ENCODE measurements at regions not wholly inside any gene's neighbourhood (a gene's known extent, or its start where the extent isn't known, plus 50 kb on each side); places are given as distances from the start of the nearest gene placed in this dataset.

DNA sequence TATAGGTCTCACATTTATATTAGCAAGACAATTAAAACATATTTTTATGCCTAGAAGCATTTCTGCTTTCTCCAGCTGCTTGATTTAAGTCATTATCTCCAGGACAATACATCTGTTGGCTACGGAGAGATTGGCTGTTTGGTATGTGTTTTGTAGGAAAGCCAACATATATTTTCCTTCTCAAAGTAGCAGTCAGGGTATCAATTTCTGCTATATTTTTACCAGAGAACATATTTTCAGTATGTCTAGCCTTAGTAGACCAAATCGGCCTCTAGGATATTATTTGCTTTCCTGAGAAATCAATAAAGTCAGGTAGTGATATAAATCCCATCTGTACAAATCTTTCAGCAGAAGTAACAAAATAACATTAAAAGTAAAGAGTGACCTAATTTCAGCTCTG lies 150.0 kb upstream of the COL3A1 start:
- no peak for DNase-seq
- no peak overlapping the region for H3K4me3 ChIP-seq (ENCODE audit: insufficient read depth, low read depth, low read length)
- H3K27me3 ChIP-seq (ENCODE audit: control insufficient read depth, insufficient read depth, low read length) = no peaks in the 10 kb centered on the region
- H3K36me3 ChIP-seq (replicated peaks; ENCODE audit: control insufficient read depth, insufficient read depth, low read length) = no peaks in the 10 kb centered on the region

DNA sequence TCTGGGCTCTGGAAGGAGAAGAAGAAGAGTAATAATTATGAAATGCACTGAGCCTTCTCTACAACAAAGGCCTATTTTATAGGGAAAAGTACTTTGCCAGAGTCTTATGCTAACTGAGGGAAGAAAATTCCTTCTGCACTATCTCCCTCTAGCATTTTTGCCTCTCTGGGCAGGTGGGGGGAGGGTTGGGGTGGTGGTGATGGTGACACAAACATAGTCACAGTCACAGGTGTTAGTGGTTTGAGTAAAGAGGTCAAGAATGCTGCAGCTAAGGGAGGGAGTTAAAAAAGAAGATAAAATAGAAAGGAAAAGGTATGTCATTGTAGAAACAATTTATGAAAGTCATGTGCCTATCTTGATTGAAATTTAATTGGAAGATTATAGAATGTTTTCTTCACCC lies 140.8 kb upstream of the COL3A1 start:
- Histone ChIP-seq H3K4me3 (ENCODE audit: insufficient read depth, low read depth, low read length) (no peak overlapping the region), H3K36me3 (replicated peaks; ENCODE audit: control insufficient read depth, insufficient read depth, low read length) (no peaks in the 10 kb centered on the region)
- no peak for DNase-seq

DNA sequence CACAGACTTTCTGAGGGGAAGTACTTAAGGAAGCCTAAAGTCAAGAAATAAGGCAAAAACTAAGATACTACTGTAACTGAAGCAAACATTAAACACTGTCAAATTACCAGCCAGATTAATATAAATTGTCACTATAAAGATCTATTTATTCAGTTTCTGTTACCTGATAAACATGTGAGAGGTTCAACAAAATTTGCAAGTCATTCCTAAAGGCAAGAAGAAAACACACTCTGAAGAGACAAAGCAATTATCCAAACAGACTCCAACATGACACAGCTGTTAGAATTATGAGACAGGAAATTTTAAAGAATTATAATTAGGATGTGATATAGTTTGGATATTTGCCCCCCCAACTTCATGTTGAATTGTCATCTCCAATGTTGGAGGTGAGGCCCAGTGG lies 140.4 kb upstream of the COL3A1 start:
- Histone ChIP-seq H3K36me3 (replicated peaks; ENCODE audit: control insufficient read depth, insufficient read depth, low read length) (no peaks in the 10 kb centered on the region), H3K27me3 (ENCODE audit: control insufficient read depth, insufficient read depth, low read length) (no peaks in the 10 kb centered on the region), H3K4me3 (ENCODE audit: insufficient read depth, low read depth, low read length) (no peak overlapping the region)
- no peak for DNase-seq

More for the DNA sequence above, 140.8 kb upstream of the COL3A1 start:
- H3K27me3 ChIP-seq (ENCODE audit: control insufficient read depth, insufficient read depth, low read length) = no peaks in the 10 kb centered on the region

DNA sequence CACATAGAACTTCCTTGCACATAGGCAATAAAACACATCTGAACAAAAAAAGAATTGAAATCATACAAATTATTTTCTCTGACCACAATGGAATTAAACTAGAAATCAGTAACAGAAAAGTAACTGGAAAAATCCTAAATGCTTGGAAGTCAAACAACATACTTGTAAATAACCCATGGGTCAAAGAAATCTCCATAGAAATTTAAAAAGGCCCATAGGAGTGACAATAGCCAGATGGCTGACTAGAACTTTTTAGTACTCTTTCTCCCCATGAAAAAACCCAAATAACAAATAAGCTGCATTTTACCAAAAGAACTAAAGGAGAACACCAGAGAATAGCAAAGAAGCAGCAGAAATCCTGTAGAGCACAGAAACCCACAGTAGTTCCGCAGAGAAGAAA lies 139.2 kb upstream of the COL3A1 start:
- H3K27me3 ChIP-seq (ENCODE audit: control insufficient read depth, insufficient read depth, low read length) = no peaks in the 10 kb centered on the region
- H3K4me3 ChIP-seq (ENCODE audit: insufficient read depth, low read depth, low read length) = no peak overlapping the region
- H3K36me3 ChIP-seq (replicated peaks; ENCODE audit: control insufficient read depth, insufficient read depth, low read length) = no peaks in the 10 kb centered on the region
- DNase-seq = no peak

DNA sequence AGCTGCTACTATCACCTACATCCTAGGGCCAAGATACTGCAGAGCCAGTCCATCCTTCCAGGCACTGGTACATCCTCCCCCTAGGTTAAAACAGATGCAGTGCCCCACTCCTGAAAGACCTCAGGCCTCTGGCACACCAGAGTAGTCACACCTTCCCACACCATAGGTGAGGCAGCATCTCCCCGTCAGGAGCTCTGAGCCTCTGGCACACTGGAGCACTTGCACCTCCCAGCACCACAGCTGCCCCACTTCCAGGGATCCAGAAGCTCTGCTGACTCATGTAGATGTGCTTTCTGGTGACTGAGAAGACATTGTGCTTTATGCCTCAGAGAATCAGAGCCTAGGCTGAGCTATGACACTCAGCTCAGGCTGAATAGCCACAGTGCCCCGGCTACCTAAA lies 138.4 kb upstream of the COL3A1 start:
- no peak overlapping the region for H3K4me3 ChIP-seq (ENCODE audit: insufficient read depth, low read depth, low read length)
- no peaks in the 10 kb centered on the region for H3K36me3 ChIP-seq (replicated peaks; ENCODE audit: control insufficient read depth, insufficient read depth, low read length)
- no peak for DNase-seq
- no peaks in the 10 kb centered on the region for H3K27me3 ChIP-seq (ENCODE audit: control insufficient read depth, insufficient read depth, low read length)

DNA sequence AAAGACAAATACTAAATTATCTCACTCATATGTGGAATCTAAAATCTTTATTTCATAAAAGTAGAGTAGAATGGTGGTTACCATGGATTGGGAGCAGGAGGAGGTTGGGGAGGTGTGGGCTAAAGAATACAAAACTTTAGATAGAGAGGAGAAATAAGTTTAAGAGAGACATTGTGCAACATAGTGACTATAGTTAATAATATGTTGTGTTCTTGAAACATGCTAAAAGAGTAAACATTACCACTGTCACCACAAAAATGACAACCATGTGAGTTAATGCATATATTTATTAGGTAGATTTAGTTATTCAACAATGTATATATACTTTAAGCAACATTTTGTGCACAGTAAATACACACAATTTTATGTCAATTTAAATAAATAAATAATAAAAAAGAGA lies 128.5 kb upstream of the COL3A1 start:
- no peak for DNase-seq

DNA sequence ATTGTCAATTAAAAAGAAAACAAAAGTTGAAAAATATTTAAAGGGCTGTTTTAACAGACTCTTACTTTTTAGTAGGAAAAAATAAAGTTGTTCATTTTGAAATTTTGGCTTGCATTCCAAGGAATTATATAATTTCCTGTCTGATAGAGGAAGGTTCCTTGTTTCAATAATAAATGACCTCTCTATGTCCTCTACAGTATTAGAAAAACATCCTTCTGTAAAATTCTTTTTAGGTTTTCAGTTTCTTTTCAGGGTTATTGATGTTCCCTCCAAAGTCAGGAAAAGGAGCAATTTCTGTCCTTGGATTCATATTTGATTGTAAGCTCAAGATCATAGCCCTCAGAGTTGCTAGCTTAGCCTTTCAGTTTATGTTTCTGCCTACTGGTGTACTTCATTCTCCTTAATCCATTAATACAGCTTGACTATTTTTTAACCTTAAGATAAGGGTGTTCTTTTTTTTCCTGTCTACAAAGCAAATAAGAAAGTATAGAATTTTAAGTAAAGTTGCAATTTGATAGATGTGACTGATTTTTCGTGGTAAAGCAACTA lies 125.2 kb upstream of the COL3A1 start:
- Histone ChIP-seq H3K4me3 (ENCODE audit: insufficient read depth, low read depth, low read length) (no peak overlapping the region), H3K36me3 (replicated peaks; ENCODE audit: control insufficient read depth, insufficient read depth, low read length) (no peaks in the 10 kb centered on the region), H3K27me3 (ENCODE audit: control insufficient read depth, insufficient read depth, low read length) (no peaks in the 10 kb centered on the region)
- no peak for DNase-seq

More for the DNA sequence above, 128.5 kb upstream of the COL3A1 start:
- H3K27me3 ChIP-seq (ENCODE audit: control insufficient read depth, insufficient read depth, low read length) = no peaks in the 10 kb centered on the region
- H3K36me3 ChIP-seq (replicated peaks; ENCODE audit: control insufficient read depth, insufficient read depth, low read length) = no peaks in the 10 kb centered on the region
- H3K4me3 ChIP-seq (ENCODE audit: insufficient read depth, low read depth, low read length) = no peak overlapping the region

DNA sequence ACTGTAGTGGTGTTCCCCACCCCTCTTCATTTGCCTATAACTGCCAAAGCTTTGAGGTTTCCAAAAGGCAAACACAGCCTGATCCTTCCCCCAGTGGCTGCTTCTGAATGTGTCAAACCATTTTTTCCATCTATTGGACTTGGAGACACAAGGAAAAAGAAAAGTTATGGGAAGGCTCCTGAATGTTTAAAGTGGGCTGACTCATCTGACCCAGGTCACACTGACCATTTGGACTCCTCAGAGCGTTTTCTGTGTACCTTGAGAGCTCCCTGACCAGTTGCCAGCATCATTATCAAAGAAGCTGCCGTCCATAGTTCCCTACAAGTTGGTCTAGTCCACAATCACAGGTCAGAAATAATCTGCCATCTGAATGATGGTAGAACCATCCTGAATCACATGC lies 123.4 kb upstream of the COL3A1 start:
- no peak overlapping the region for H3K4me3 ChIP-seq (ENCODE audit: insufficient read depth, low read depth, low read length)
- H3K27me3 ChIP-seq (ENCODE audit: control insufficient read depth, insufficient read depth, low read length) = no peaks in the 10 kb centered on the region
- no peak for DNase-seq

DNA sequence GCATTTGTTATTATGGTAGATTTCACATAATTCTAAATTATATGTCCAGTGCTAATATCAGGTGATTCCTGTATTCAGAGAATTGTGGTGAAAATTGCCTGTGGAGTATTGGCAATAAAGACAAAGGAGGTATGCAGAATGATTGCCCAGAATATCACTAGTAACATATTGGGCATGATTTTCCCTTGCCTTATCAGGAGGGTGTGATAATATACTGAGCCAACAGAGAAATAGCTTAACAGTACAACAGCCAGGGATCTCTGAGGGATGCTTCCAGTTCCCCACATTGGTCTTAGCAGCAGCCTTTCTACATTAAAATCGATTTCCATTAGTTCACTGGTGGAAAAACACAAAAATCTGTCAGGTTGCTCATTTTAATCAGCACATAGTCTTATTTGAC lies 122.9 kb upstream of the COL3A1 start:
- H3K4me3 ChIP-seq (ENCODE audit: insufficient read depth, low read depth, low read length) = no peak overlapping the region
- no peaks in the 10 kb centered on the region for H3K36me3 ChIP-seq (replicated peaks; ENCODE audit: control insufficient read depth, insufficient read depth, low read length)
- H3K27me3 ChIP-seq (ENCODE audit: control insufficient read depth, insufficient read depth, low read length) = no peaks in the 10 kb centered on the region
- no peak for DNase-seq

More for the DNA sequence above, 123.4 kb upstream of the COL3A1 start:
- no peaks in the 10 kb centered on the region for H3K36me3 ChIP-seq (replicated peaks; ENCODE audit: control insufficient read depth, insufficient read depth, low read length)

DNA sequence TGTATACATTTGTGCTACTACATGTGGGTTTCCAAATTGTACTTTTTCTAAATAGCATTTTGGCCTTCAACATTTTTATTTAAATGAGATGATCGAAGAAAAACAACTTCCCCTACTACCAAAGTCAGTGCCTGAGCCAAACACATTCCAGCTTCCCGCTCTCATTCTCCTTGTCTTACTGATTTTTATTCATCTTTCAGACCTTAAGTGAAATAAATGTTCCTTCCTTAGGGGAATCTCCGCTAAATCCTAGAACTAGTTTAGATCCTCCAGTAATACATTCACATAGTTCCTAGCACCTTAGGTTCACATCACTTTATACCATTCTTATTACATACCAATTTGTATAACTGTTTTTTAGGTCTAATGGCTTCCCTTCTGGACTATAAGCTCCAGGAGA lies 122.3 kb upstream of the COL3A1 start:
- no peak for DNase-seq
- Histone ChIP-seq H3K27me3 (ENCODE audit: control insufficient read depth, insufficient read depth, low read length) (no peaks in the 10 kb centered on the region), H3K36me3 (replicated peaks; ENCODE audit: control insufficient read depth, insufficient read depth, low read length) (no peaks in the 10 kb centered on the region), H3K4me3 (ENCODE audit: insufficient read depth, low read depth, low read length) (no peak overlapping the region)

DNA sequence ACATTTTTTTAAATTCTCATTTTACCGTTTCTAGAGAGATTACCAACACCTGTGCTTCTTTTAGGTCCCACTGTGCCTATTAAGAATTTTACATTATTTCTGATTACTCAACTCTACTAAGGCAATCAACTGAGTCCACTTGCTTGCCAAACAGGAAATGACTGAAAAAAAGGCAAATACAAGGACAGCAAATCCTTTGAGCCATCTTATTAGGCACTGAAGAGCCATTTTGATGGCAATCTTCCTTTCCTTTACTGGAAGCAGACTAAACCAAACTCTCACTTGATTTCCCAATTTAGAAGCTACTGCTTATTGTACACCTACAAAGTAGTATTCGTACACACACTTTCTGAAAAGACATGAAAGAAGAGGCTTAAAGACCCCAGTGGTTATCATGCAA lies 121.4 kb upstream of the COL3A1 start:
- Histone ChIP-seq H3K36me3 (replicated peaks; ENCODE audit: control insufficient read depth, insufficient read depth, low read length) (no peaks in the 10 kb centered on the region), H3K27me3 (ENCODE audit: control insufficient read depth, insufficient read depth, low read length) (no peaks in the 10 kb centered on the region), H3K4me3 (ENCODE audit: insufficient read depth, low read depth, low read length) (no peak overlapping the region)
- DNase-seq = no peak

DNA sequence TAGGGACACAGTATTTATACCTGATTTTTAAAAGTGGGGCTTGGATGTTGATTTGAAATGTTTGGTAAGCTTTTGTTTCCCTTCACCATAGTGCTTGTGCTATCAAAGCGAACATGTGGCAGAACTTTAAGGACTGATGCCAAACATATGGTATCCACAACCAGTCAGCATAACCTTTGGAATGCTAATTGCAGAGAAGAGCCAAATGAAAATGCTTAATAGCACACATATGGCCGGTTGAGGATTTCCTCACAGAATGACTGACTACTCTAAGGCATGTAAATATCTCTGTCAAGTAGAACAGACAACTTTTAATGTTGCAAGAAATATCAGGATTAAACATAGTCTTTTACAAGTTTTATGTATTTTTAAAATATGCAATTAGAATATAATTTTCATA lies 120.9 kb upstream of the COL3A1 start:
- H3K36me3 ChIP-seq (replicated peaks; ENCODE audit: control insufficient read depth, insufficient read depth, low read length) = no peaks in the 10 kb centered on the region
- no peaks in the 10 kb centered on the region for H3K27me3 ChIP-seq (ENCODE audit: control insufficient read depth, insufficient read depth, low read length)
- DNase-seq = no peak
- no peak overlapping the region for H3K4me3 ChIP-seq (ENCODE audit: insufficient read depth, low read depth, low read length)

DNA sequence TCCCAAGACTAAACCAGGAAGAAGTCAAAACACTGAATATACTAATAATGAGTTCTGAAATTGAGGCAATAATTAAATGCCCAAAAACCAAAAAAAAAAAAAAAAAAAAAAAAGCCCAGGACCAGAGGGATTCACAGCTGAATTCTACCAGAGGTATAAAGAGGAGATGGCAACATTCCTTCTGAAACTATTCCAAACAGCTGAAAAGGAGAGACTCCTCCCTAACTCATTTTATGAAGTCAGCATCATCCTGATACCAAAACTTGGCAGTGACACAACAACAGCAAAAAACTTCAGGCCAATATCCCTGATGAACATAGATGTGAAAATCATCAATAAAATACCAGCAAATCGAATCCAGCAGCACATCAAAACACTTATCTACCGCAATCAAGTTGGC lies 108.5 kb upstream of the COL3A1 start:
- Histone ChIP-seq H3K27me3 (ENCODE audit: control insufficient read depth, insufficient read depth, low read length) (no peaks in the 10 kb centered on the region), H3K36me3 (replicated peaks; ENCODE audit: control insufficient read depth, insufficient read depth, low read length) (no peaks in the 10 kb centered on the region), H3K4me3 (ENCODE audit: insufficient read depth, low read depth, low read length) (no peak overlapping the region)
- DNase-seq = no peak

DNA sequence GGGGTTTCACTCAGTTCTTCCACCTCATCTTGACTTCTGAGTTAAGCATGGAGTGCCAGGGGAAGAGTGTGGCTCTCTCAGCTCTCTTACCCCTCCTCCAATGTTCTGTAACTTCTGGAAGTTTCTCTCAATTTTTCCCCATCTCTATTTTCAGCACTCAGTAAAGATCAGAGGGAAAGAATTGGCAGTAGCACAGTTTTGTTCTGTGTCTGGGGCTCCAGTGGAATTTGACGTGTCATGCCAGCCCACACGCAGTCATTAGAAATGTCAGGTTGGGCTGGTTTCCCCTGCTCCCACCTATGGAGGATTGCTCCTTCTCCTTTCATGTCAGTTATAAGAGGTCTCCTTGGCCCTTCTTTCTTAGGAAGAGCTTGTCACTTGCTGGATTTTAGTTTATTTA lies 104.6 kb upstream of the COL3A1 start:
- Histone ChIP-seq H3K36me3 (replicated peaks; ENCODE audit: control insufficient read depth, insufficient read depth, low read length) (no peaks in the 10 kb centered on the region), H3K27me3 (ENCODE audit: control insufficient read depth, insufficient read depth, low read length) (no peaks in the 10 kb centered on the region), H3K4me3 (ENCODE audit: insufficient read depth, low read depth, low read length) (no peak overlapping the region)
- DNase-seq = no peak

DNA sequence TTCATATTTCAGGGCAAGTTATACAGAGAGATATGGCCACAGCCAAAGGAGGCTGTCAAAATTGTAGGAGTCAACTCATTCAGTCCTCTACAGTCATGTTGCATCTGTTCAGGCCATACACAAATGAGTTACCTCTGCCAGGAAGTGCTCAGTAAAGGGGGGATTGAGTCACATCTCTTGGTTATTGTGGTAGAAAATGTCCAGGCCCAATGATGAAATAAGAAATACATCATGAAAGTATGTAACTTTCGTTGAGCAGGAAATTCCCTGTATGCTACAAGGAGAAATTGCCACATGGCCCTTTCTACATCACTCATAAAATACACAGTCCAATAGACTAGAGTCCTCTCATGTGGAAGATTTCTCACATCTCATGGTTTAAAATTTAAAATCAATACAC lies 103.9 kb upstream of the COL3A1 start:
- DNase-seq = no peak
- Histone ChIP-seq H3K27me3 (ENCODE audit: control insufficient read depth, insufficient read depth, low read length) (no peaks in the 10 kb centered on the region), H3K4me3 (ENCODE audit: insufficient read depth, low read depth, low read length) (no peak overlapping the region), H3K36me3 (replicated peaks; ENCODE audit: control insufficient read depth, insufficient read depth, low read length) (no peaks in the 10 kb centered on the region)

DNA sequence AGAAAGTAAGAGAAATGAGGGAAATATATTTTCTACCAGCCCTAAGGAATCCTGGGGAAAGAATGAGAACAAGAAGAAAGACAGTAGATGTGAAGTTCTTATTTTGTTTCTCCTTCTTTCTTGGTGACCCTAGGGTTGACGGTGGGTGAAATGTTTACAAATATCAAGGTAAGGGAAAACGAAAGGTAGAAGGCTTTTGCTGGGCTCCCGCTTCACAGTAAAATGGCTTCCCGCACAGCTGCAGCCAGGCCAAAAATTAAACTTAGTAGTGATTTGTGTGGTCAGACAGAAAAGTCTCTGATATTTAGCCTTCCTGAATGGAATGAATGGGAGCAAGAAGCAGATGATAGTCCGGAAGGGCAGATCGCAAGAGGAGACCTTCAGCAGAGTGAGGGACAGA lies 99.1 kb upstream of the COL3A1 start:
- DNase-seq = no peak
- Histone ChIP-seq H3K4me3 (ENCODE audit: insufficient read depth, low read depth, low read length) (no peak overlapping the region), H3K36me3 (replicated peaks; ENCODE audit: control insufficient read depth, insufficient read depth, low read length) (no peaks in the 10 kb centered on the region), H3K27me3 (ENCODE audit: control insufficient read depth, insufficient read depth, low read length) (no peaks in the 10 kb centered on the region)

All from H7 (cell line).